Thymus (tissue), 11 donors: ENCODE measurements at regions not wholly inside any gene's neighbourhood (a gene's known extent, or its start where the extent isn't known, plus 50 kb on each side); places are given as distances from the start of the nearest gene placed in this dataset.
"Not testable (repeated sequence)": the region's sequence is repeated elsewhere in the genome, so short reads cannot be mapped to it uniquely, and the experiment has no call there.

ENCODE experiments used
- DNase-seq, 9 donors: peaks; one replicate each; pipeline ENCODE4 v3.0.0-alpha.2; 2013; ENCODE audit warnings: low spot score in 9 of 9, low read depth in 6 of 9, missing footprints in 1 of 9
- H3K27ac ChIP-seq, 2 donors: one replicate each; pipeline ENCODE4 v1.5.1; 2013; ENCODE audit warnings: control low read depth in 1 of 2, low read depth in 1 of 2, low read length in 1 of 2, mild to moderate bottlenecking in 1 of 2, moderate library complexity in 1 of 2
- H3K27me3 ChIP-seq, 2 donors: one replicate each; pipeline ENCODE4 v1.5.1; 2013; ENCODE audit warnings: low read length in 1 of 2; ENCODE audit not compliant: control insufficient read depth in 2 of 2, insufficient read depth in 1 of 2
- H3K36me3 ChIP-seq, 2 donors: one replicate each; pipeline ENCODE4 v1.5.1; 2013; ENCODE audit warnings: low read length in 1 of 2, mild to moderate bottlenecking in 1 of 2, moderate library complexity in 1 of 2; ENCODE audit not compliant: control insufficient read depth in 2 of 2, insufficient read depth in 2 of 2
- H3K4me1 ChIP-seq, 2 donors: one replicate each; pipeline ENCODE4 v1.5.1; 2013; ENCODE audit warnings: low read length in 2 of 2; ENCODE audit not compliant: control insufficient read depth in 2 of 2, insufficient read depth in 2 of 2
- H3K4me3 ChIP-seq, 2 donors: one replicate each; pipeline ENCODE4 v1.5.1; 2013; ENCODE audit warnings: low read length in 2 of 2, control low read depth in 1 of 2, mild to moderate bottlenecking in 1 of 2
- H3K9me3 ChIP-seq, 2 donors: one replicate each; pipeline ENCODE4 v1.5.1; 2013; ENCODE audit warnings: low read length in 1 of 2, mild to moderate bottlenecking in 1 of 2; ENCODE audit not compliant: control insufficient read depth in 2 of 2, insufficient read depth in 1 of 2
- WGBS: extraction: QIAGEN DNeasy Blood & Tissue Kit; methylation state at CpG from one replicate; pipeline ENCODE4 v1.1.7; 2013; 5-methylcytosine and 5-hydroxymethylcytosine counted together
- donor health status: healthy.

DNA sequence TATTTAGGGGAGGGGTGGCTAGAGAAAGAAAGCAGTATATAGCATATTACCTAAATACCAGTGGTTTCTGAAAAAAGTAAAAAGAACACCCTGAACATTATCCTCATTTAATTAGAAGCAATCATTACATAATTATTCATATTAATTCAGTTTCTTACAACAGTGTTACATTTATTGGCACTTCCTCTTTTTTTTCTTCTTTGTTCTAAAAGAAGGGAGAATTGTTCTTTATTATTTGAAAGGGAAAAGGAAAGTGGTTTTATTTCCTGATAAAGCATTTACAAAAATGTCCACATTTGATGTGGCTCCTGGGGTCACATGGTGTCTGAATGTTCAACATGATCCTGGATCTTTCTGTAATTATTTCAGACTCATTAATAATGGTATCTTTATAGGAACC, 254.9 kb upstream of the ZEB2 start:
- Histone ChIP-seq H3K36me3 (no peaks in the 10 kb centered on the region), H3K27me3 (no peaks in the 10 kb centered on the region), H3K27ac (no peak overlapping the region), H3K4me1 (no peaks in the 10 kb centered on the region), H3K9me3 (no peaks in the 10 kb centered on the region), H3K4me3 (no peak overlapping the region)
- no peak for DNase-seq

DNA sequence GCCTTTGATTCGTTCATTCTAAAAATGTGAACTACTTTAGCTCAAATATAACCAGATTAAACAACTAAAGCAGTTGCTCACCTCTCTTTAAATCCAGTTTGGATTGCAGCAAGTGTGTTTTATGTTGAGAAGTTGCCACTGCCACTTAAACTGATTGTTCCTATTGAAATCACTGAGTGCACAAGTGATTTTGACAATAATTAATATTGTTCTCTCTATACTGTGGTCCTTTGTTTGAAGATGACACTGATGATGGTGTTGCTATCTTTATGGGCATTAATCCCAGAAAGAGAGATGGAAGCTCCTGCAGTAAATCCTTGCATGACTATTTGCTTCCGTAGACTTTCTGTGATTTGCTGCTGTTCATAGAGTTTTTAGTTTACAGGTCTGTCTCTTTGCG, 251.4 kb upstream of the ZEB2 start:
- H3K27me3 ChIP-seq, result no peaks in the 10 kb centered on the region
- no peak overlapping the region for H3K4me3 ChIP-seq
- WGBS, result 98% methylated on average over 3 of the region's 3 CpGs
- H3K36me3 ChIP-seq, result no peaks in the 10 kb centered on the region
- H3K27ac ChIP-seq, result no peak overlapping the region
- H3K4me1 ChIP-seq, result no peaks in the 10 kb centered on the region
- DNase-seq, result no peak
- H3K9me3 ChIP-seq, result no peaks in the 10 kb centered on the region

DNA sequence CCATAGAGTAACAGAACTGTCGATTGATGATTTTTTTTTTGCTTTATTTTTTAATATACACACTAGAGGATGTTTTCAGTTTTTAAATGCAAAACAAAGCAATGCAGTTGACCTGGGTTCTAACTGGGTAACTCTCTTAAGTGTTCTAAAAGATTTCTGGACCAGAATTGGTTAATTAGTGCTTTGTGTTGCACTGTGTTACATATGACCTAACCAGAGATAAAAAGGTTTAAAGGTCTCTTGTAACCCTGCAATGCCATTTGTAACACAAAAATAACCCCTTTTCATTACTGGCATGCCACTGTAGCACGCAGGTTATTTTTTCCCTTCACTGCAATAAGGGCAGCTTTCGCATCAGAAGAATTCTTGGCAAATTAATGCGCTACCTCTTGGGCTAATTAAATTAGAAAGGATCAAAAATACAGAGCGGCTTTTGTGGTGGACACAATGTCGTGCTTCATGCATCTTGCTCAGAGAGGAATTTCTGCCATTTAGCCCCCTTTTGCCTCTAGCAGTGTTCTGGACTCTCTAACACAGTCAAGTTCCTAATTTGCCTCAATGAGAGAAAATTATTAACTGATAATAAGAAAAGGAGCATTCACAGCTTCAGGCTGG, 250.8 kb upstream of the ZEB2 start:
- WGBS, result 96% methylated on average over 6 of the region's 6 CpGs
- Histone ChIP-seq H3K27me3 (no peaks in the 10 kb centered on the region), H3K36me3 (no peaks in the 10 kb centered on the region), H3K4me1 (no peaks in the 10 kb centered on the region), H3K9me3 (no peaks in the 10 kb centered on the region), H3K27ac (no peak overlapping the region), H3K4me3 (no peak overlapping the region)
- no peak for DNase-seq

DNA sequence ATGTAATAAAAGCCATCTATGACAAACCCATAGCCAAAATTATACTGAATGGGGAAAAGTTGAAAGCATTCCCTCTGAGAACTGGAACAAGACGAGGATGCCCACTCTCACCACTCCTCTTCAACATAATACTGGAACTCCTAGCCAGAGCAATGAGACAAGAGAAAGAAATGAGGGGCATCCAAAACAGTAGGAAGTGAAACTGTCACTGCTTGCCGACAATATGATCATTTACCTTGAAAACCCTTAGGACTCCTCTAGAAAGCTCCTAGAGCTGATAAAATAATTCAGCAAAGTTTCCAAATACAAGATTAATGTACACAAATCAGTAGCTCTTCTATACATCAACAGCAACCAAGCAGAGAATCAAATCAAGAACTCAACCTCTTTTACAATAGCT, 241.0 kb upstream of the ZEB2 start:
- H3K36me3 ChIP-seq, DNase-seq, H3K4me1 ChIP-seq, H3K27ac ChIP-seq, H3K27me3 ChIP-seq, H3K4me3 ChIP-seq, H3K9me3 ChIP-seq: not testable (repeated sequence)
- 97% methylated on average over 2 of the region's 2 CpGs for WGBS

DNA sequence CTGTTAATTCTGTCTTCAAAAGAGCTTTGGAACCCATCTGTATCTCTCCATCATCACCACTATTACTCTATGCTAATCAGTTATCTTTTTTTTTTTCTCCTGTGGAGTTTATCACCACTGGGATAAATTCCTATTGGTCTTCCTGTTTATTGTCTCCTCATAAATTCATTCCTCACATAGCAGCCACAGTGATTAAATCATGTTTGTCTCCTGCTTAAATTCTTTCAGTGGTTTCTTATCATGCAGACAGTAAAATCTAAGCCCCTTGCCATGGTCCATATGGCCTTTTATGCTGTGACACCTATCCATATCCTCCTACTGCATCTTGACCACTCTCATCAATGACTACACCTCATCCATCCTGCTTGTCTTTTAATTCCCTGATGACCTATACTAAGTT, 239.8 kb upstream of the ZEB2 start:
- no peaks in the 10 kb centered on the region for H3K27me3 ChIP-seq
- no peaks in the 10 kb centered on the region for H3K36me3 ChIP-seq
- no peaks in the 10 kb centered on the region for H3K9me3 ChIP-seq
- no peaks in the 10 kb centered on the region for H3K4me1 ChIP-seq
- no peak overlapping the region for H3K27ac ChIP-seq
- H3K4me3 ChIP-seq, result no peak overlapping the region
- no peak for DNase-seq

DNA sequence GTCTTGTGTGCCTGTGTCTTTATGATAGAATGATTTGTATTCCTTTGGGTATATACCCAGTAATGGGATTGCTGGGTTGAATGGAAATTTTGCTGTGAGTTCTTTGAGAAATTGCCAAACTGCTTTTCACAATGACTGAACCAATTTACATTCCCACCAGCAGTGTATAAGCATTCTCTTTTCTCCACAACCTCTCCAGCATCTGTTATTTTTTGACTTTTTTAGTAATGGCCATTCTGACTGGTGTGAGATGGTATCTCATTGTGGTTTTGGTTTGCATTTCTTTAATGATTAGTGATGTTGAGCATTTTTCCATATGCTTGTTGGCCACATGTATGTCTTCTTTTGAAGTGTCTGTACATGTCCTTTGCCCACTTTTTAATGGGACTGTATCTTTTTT, 238.3 kb upstream of the ZEB2 start:
- H3K36me3 ChIP-seq, DNase-seq, H3K27me3 ChIP-seq, H3K27ac ChIP-seq, H3K4me3 ChIP-seq, H3K4me1 ChIP-seq, H3K9me3 ChIP-seq: not testable (repeated sequence)

DNA sequence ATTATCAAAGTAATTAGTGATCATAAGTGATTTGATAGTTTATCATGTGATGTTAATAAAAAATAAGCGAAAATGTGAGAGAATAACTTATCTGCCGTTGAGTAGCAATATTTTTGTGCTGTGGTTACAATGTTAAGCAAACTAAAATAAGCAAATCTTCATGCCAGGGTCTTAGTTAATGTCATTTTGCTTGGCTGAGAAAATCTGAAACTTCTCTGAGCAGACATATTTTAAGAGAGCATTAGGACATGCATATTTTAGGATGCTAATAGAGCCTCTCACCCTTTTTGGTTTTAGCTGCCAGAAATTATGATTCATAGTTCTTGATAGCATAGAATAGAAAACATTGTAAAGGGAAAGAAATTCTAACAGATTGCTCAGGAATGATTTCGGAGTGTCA, 233.5 kb upstream of the ZEB2 start:
- Histone ChIP-seq H3K27me3 (no peaks in the 10 kb centered on the region), H3K4me3 (no peak overlapping the region), H3K27ac (no peak overlapping the region), H3K4me1 (no peaks in the 10 kb centered on the region), H3K36me3 (no peaks in the 10 kb centered on the region), H3K9me3 (no peaks in the 10 kb centered on the region)
- DNase-seq, result no peak
- 95% methylated on average over 3 of the region's 3 CpGs for WGBS

DNA sequence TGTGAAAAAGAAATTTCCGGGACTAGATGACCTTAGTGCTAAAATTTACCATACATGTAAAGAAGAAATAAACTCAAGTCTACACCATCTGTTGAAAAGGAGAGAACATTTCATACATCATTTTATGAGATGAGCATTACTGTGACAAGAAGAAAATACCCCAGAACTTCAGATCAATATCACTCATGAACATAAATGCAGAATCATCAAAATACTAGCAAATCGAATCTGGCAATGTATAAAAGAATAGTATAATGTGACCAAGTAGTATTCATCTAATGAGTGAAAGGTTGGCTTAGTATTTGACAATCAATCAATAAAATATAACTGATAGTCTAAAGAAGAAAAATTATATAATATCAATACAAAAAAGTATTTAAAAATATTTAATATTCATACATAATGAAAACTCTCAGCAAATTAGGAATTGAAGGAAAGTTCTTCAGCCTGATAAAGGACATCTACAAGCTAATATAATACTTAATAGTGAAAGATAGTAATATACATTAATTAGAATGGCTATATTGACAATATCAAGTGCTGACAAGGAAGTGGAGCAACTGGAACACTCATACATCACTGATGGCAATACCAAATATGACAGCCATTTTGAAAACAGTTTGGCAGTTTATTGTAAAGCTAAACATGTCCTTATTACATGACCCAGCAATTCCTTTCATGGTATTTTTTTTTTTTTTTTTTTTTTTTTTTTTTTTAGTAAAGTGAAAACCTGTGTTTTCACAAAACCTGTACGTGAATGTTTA, 231.4 kb upstream of the ZEB2 start:
- 97% methylated on average over 3 of the region's 3 CpGs for WGBS
- H3K4me1 ChIP-seq, result no peaks in the 10 kb centered on the region
- no peak overlapping the region for H3K27ac ChIP-seq
- no peaks in the 10 kb centered on the region for H3K36me3 ChIP-seq
- no peak overlapping the region for H3K4me3 ChIP-seq
- no peaks in the 10 kb centered on the region for H3K27me3 ChIP-seq
- DNase-seq, result no peak
- peaks cover 0 to 6% of the 10 kb centered on the region in 2 donors for H3K9me3 ChIP-seq

DNA sequence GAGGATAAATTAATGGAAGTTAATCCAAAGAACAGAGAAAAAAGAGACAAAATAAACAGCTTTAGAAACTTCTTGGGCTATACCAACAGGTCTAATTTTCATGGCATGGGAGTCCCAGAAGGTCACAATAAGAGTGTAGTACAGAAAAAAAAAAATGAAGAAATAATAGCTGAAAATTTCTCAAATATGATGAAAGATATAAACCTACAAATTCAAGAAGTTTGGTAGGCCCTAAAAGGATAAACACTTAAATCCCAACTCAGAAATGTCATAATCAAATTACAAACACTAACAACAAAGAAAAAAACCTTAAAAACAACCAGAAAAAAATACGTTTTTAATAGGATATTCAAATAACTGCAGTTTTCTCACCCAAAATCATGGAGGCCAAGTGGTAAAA, 229.3 kb upstream of the ZEB2 start:
- DNase-seq, result no peak
- Histone ChIP-seq H3K27ac (no peak overlapping the region), H3K4me3 (no peak overlapping the region), H3K4me1 (no peaks in the 10 kb centered on the region), H3K27me3 (no peaks in the 10 kb centered on the region), H3K9me3 (peaks cover 0 to 6% of the 10 kb centered on the region in 2 donors), H3K36me3 (no peaks in the 10 kb centered on the region)
- WGBS, result 90% methylated on average over 1 of the region's 1 CpG
